Esophagus muscularis mucosa (tissue), 4 donors: ENCODE measurements at regions not wholly inside any gene's neighbourhood (a gene's known extent, or its start where the extent isn't known, plus 50 kb on each side); places are given as distances from the start of the nearest gene placed in this dataset.

Experiments
- CTCF ChIP-seq, 3 experiments: fragments of 200-600 bp in 2 of 3; fragments of 450-650 bp in 1 of 3; sonication (generic) in 2 of 3; IDR thresholded peaks; one replicate each; pipeline ENCODE4 v1.5.1; 2017 to 2019; ENCODE audit warnings: antibody characterized with exemption in 3 of 3, mild to moderate bottlenecking in 2 of 3, moderate library complexity in 1 of 3
- EP300 ChIP-seq: sonication (generic); formaldehyde crosslinking; IDR thresholded peaks from one replicate; pipeline ENCODE4 v1.6.1; 2017; ENCODE audit warnings: antibody characterized with exemption
- POLR2A ChIP-seq: fragments of 450-650 bp; IDR thresholded peaks from one replicate; pipeline ENCODE4 v1.6.1; 2017; ENCODE audit warnings: antibody characterized with exemption, moderate library complexity, mild to moderate bottlenecking, low read depth
- POLR2AphosphoS5 ChIP-seq, 2 donors: sonication (generic); formaldehyde crosslinking; IDR thresholded peaks; one replicate each; pipeline ENCODE4 v1.6.1; 2017; ENCODE audit warnings: antibody characterized with exemption in 2 of 2

- TF ChIP-seq CTCF (IDR thresholded peaks at IDR 0.05), result no peak
- TF ChIP-seq EP300, result no peak
- no peak for TF ChIP-seq POLR2A
- TF ChIP-seq POLR2AphosphoS5 (IDR thresholded peaks at IDR 0.05), result no peak
Observed at GRCh38 chr18:40413160-40413559, 1541.9 kb upstream of the PIK3C3 start.
